ENCODE measurements at regions not wholly inside any gene's neighbourhood (a gene's known extent, or its start where the extent isn't known, plus 50 kb on each side); places are given as distances from the start of the nearest gene placed in this dataset.

- Histone ChIP-seq H3K27ac (ENCODE audit: low read depth, low read length, severe bottlenecking) (no peak overlapping the region), H3K9me3 (ENCODE audit: control insufficient read depth, low read length) (no peaks in the 10 kb centered on the region), H3K4me3 (ENCODE audit: extremely low read depth, insufficient read depth, low read length, poor library complexity, severe bottlenecking) (no peak overlapping the region), H3K4me1 (ENCODE audit: control insufficient read depth, insufficient read depth, low read length, poor library complexity, severe bottlenecking) (no peaks in the 10 kb centered on the region), H3K36me3 (ENCODE audit: control insufficient read depth, insufficient read depth, low read length) (no peaks in the 10 kb centered on the region)
- 90 to 91% methylated on average over 2 to 3 of the region's 4 CpGs for WGBS, 2 experiments (ENCODE audit: insufficient coverage in 2 of 2)
Observed at GRCh38 chrX:39624166-39624565, 473.6 kb downstream of the BCOR start.

- Histone ChIP-seq H3K36me3 (ENCODE audit: control insufficient read depth, insufficient read depth, low read length) (no peaks in the 10 kb centered on the region), H3K9me3 (ENCODE audit: control insufficient read depth, low read length) (no peaks in the 10 kb centered on the region), H3K27ac (ENCODE audit: low read depth, low read length, severe bottlenecking) (no peak overlapping the region), H3K4me3 (ENCODE audit: extremely low read depth, insufficient read depth, low read length, poor library complexity, severe bottlenecking) (no peak overlapping the region), H3K4me1 (ENCODE audit: control insufficient read depth, insufficient read depth, low read length, poor library complexity, severe bottlenecking) (no peaks in the 10 kb centered on the region)
- no CpG with 5 or more reads among the region's 4 CpGs for WGBS, 2 experiments (ENCODE audit: insufficient coverage in 2 of 2)
Observed at GRCh38 chrX:39625810-39626209, 471.9 kb downstream of the BCOR start.

GRCh38 chrX:39626749-39627148 lies 471.0 kb downstream of the BCOR start:
- Histone ChIP-seq H3K4me1 (ENCODE audit: control insufficient read depth, insufficient read depth, low read length, poor library complexity, severe bottlenecking) (no peaks in the 10 kb centered on the region), H3K4me3 (ENCODE audit: extremely low read depth, insufficient read depth, low read length, poor library complexity, severe bottlenecking) (no peak overlapping the region), H3K9me3 (ENCODE audit: control insufficient read depth, low read length) (no peaks in the 10 kb centered on the region), H3K27ac (ENCODE audit: low read depth, low read length, severe bottlenecking) (no peak overlapping the region), H3K36me3 (ENCODE audit: control insufficient read depth, insufficient read depth, low read length) (no peaks in the 10 kb centered on the region)
- WGBS, 2 experiments (ENCODE audit: insufficient coverage in 2 of 2): 96 to 100% methylated on average over 3 to 4 of the region's 7 CpGs

GRCh38 chrX:39627257-39627656 lies 470.5 kb downstream of the BCOR start:
- no peak overlapping the region for H3K4me3 ChIP-seq (ENCODE audit: extremely low read depth, insufficient read depth, low read length, poor library complexity, severe bottlenecking)
- no peaks in the 10 kb centered on the region for H3K4me1 ChIP-seq (ENCODE audit: control insufficient read depth, insufficient read depth, low read length, poor library complexity, severe bottlenecking)
- WGBS, 2 experiments (ENCODE audit: insufficient coverage in 2 of 2): no CpG with 5 or more reads among the region's 5 CpGs
- H3K9me3 ChIP-seq (ENCODE audit: control insufficient read depth, low read length): no peaks in the 10 kb centered on the region
- H3K36me3 ChIP-seq (ENCODE audit: control insufficient read depth, insufficient read depth, low read length): no peaks in the 10 kb centered on the region
- H3K27ac ChIP-seq (ENCODE audit: low read depth, low read length, severe bottlenecking): no peak overlapping the region

- H3K4me3 ChIP-seq (ENCODE audit: extremely low read depth, insufficient read depth, low read length, poor library complexity, severe bottlenecking): no peak overlapping the region
- H3K27ac ChIP-seq (ENCODE audit: low read depth, low read length, severe bottlenecking): no peak overlapping the region
- WGBS, 2 experiments (ENCODE audit: insufficient coverage in 2 of 2): no CpG with 5 or more reads among the region's 1 CpG
- H3K9me3 ChIP-seq (ENCODE audit: control insufficient read depth, low read length): no peaks in the 10 kb centered on the region
- no peaks in the 10 kb centered on the region for H3K36me3 ChIP-seq (ENCODE audit: control insufficient read depth, insufficient read depth, low read length)
- no peaks in the 10 kb centered on the region for H3K4me1 ChIP-seq (ENCODE audit: control insufficient read depth, insufficient read depth, low read length, poor library complexity, severe bottlenecking)
Observed at GRCh38 chrX:39629001-39629400, 468.8 kb downstream of the BCOR start.

GRCh38 chrX:39630344-39630743 lies 467.4 kb downstream of the BCOR start:
- WGBS, 2 experiments (ENCODE audit: insufficient coverage in 2 of 2): 75 to 83% methylated on average over 1 of the region's 2 CpGs
- no peak overlapping the region for H3K4me3 ChIP-seq (ENCODE audit: extremely low read depth, insufficient read depth, low read length, poor library complexity, severe bottlenecking)
- H3K36me3 ChIP-seq (ENCODE audit: control insufficient read depth, insufficient read depth, low read length): no peaks in the 10 kb centered on the region
- no peak overlapping the region for H3K27ac ChIP-seq (ENCODE audit: low read depth, low read length, severe bottlenecking)
- no peaks in the 10 kb centered on the region for H3K4me1 ChIP-seq (ENCODE audit: control insufficient read depth, insufficient read depth, low read length, poor library complexity, severe bottlenecking)
- H3K9me3 ChIP-seq (ENCODE audit: control insufficient read depth, low read length): no peaks in the 10 kb centered on the region

- no peaks in the 10 kb centered on the region for H3K36me3 ChIP-seq (ENCODE audit: control insufficient read depth, insufficient read depth, low read length)
- H3K4me3 ChIP-seq (ENCODE audit: extremely low read depth, insufficient read depth, low read length, poor library complexity, severe bottlenecking): no peak overlapping the region
- WGBS, 2 experiments (ENCODE audit: insufficient coverage in 2 of 2): 94% methylated on average over 2 of the region's 4 CpGs; no CpG with 5 or more reads in 1 of the 2 experiments
- no peaks in the 10 kb centered on the region for H3K4me1 ChIP-seq (ENCODE audit: control insufficient read depth, insufficient read depth, low read length, poor library complexity, severe bottlenecking)
- H3K9me3 ChIP-seq (ENCODE audit: control insufficient read depth, low read length): no peaks in the 10 kb centered on the region
- H3K27ac ChIP-seq (ENCODE audit: low read depth, low read length, severe bottlenecking): no peak overlapping the region
Observed at GRCh38 chrX:39631276-39632229, 466.2 kb downstream of the BCOR start.

- Histone ChIP-seq H3K4me1 (ENCODE audit: control insufficient read depth, insufficient read depth, low read length, poor library complexity, severe bottlenecking) (no peaks in the 10 kb centered on the region), H3K27ac (ENCODE audit: low read depth, low read length, severe bottlenecking) (no peak overlapping the region), H3K36me3 (ENCODE audit: control insufficient read depth, insufficient read depth, low read length) (no peaks in the 10 kb centered on the region), H3K4me3 (ENCODE audit: extremely low read depth, insufficient read depth, low read length, poor library complexity, severe bottlenecking) (no peak overlapping the region), H3K9me3 (ENCODE audit: control insufficient read depth, low read length) (no peaks in the 10 kb centered on the region)
- WGBS, 2 experiments (ENCODE audit: insufficient coverage in 2 of 2): 100% methylated on average over 1 of the region's 2 CpGs; no CpG with 5 or more reads in 1 of the 2 experiments
Observed at GRCh38 chrX:39633293-39633692, 464.5 kb downstream of the BCOR start.

- Histone ChIP-seq H3K4me1 (ENCODE audit: control insufficient read depth, insufficient read depth, low read length, poor library complexity, severe bottlenecking) (no peaks in the 10 kb centered on the region), H3K27ac (ENCODE audit: low read depth, low read length, severe bottlenecking) (no peak overlapping the region), H3K36me3 (ENCODE audit: control insufficient read depth, insufficient read depth, low read length) (no peaks in the 10 kb centered on the region), H3K4me3 (ENCODE audit: extremely low read depth, insufficient read depth, low read length, poor library complexity, severe bottlenecking) (no peak overlapping the region), H3K9me3 (ENCODE audit: control insufficient read depth, low read length) (no peaks in the 10 kb centered on the region)
- 86 to 100% methylated on average over 1 to 3 of the region's 3 CpGs for whole genome bisulfite sequencing, 2 experiments (ENCODE audit: insufficient coverage in 2 of 2)
Observed at GRCh38 chrX:39636481-39636880, 461.3 kb downstream of the BCOR start.

- H3K4me1 ChIP-seq (ENCODE audit: control insufficient read depth, insufficient read depth, low read length, poor library complexity, severe bottlenecking): peaks cover 4% of the 10 kb centered on the region
- 100% methylated on average over 1 of the region's 2 CpGs for WGBS, 2 experiments (ENCODE audit: insufficient coverage in 2 of 2)
- H3K36me3 ChIP-seq (ENCODE audit: control insufficient read depth, insufficient read depth, low read length): no peaks in the 10 kb centered on the region
- no peak overlapping the region for H3K4me3 ChIP-seq (ENCODE audit: extremely low read depth, insufficient read depth, low read length, poor library complexity, severe bottlenecking)
- no peaks in the 10 kb centered on the region for H3K9me3 ChIP-seq (ENCODE audit: control insufficient read depth, low read length)
- no peak overlapping the region for H3K27ac ChIP-seq (ENCODE audit: low read depth, low read length, severe bottlenecking)
Observed at GRCh38 chrX:39638526-39638925, 459.2 kb downstream of the BCOR start.

GRCh38 chrX:39639871-39640270 lies 457.9 kb downstream of the BCOR start:
- H3K4me1 ChIP-seq (ENCODE audit: control insufficient read depth, insufficient read depth, low read length, poor library complexity, severe bottlenecking): peaks cover 5% of the 10 kb centered on the region
- 87 to 88% methylated on average over 1 to 3 of the region's 4 CpGs for WGBS, 2 experiments (ENCODE audit: insufficient coverage in 2 of 2)
- no peaks in the 10 kb centered on the region for H3K9me3 ChIP-seq (ENCODE audit: control insufficient read depth, low read length)
- H3K4me3 ChIP-seq (ENCODE audit: extremely low read depth, insufficient read depth, low read length, poor library complexity, severe bottlenecking): no peak overlapping the region
- no peak overlapping the region for H3K27ac ChIP-seq (ENCODE audit: low read depth, low read length, severe bottlenecking)
- H3K36me3 ChIP-seq (ENCODE audit: control insufficient read depth, insufficient read depth, low read length): no peaks in the 10 kb centered on the region

Measured in mesodermal cell (in vitro differentiated cells).